WERI-Rb-1 (cell line): ENCODE measurements at regions not wholly inside any gene's neighbourhood (a gene's known extent, or its start where the extent isn't known, plus 50 kb on each side); places are given as distances from the start of the nearest gene placed in this dataset.

Source experiments
- DNase-seq: peaks from one replicate; pipeline ENCODE4 v3.0.0-alpha.2; 2020
- H3K27ac ChIP-seq: fragments of 250-450 bp; sonication (Bioruptor Pico); 2 replicates; pipeline ENCODE4 v1.5.1; 2020; ENCODE audit warnings: mild to moderate bottlenecking, moderate library complexity
- H3K27me3 ChIP-seq: fragments of 250-450 bp; sonication (Bioruptor Pico); 2 replicates; pipeline ENCODE4 v1.5.1; 2021; ENCODE audit warnings: mild to moderate bottlenecking, low read depth, moderate library complexity; ENCODE audit not compliant: insufficient read depth, severe bottlenecking
- H3K36me3 ChIP-seq: fragments of 250-450 bp; sonication (Bioruptor Pico); 2 replicates; pipeline ENCODE4 v1.5.1; 2020; ENCODE audit warnings: mild to moderate bottlenecking, moderate library complexity
- H3K4me3 ChIP-seq: 2 replicates; pipeline ENCODE4 v1.5.1; 2011; ENCODE audit warnings: low read depth, mild to moderate bottlenecking, control low read depth, low read length
- H3K9me3 ChIP-seq: fragments of 250-450 bp; sonication (Bioruptor Pico); 2 replicates; pipeline ENCODE4 v1.5.1; 2021; ENCODE audit warnings: mild to moderate bottlenecking, moderate library complexity; ENCODE audit not compliant: severe bottlenecking
- TF ChIP-seq, protein P1 (sequence below): IDR thresholded peaks from 2 replicates; pipeline ENCODE4 v1.5.1; 2011; ENCODE audit warnings: low read depth, mild to moderate bottlenecking, control low read depth, inconsistent platforms, low read length

DNA sequence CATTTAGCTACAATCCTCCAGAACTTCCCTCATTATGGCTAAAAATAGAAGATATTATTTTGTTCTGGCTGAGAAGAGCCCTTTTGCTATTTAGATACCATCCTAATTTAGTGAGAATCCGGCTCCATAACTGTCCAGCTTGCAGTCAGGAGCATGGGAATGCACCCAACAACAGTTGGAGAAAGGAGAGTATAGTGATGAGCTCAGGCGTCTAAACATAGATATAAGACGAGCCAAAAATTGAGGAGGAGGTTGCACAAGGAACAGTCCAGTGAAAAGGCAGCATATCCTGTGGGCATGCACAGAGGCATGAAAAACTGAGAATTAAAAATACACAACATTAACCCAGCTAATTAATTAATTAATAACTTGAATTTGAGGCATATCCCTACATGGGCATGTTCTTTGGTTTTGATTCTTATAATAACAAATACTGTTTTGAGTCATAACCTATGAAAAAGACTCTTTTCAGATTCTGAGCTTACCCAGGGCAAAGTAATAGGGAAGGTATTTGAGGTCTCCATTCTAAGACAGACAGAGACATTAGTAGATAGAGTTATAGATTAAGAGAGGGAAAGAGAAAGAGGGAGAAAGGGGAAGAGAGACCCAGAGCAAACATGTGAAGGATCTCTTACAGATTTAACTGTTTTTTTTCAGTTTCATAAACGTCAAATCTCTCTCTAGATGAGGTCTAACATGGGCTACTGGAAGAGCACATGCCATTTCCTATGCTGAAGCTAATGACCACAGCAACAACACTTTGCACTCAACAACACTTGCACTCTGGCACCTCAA, 311.2 kb downstream of the OSR1 start:
- Histone ChIP-seq H3K27me3 (peaks cover 44% of the 10 kb centered on the region), H3K27ac (no peak overlapping the region), H3K4me3 (no peak overlapping the region), H3K36me3 (no peaks in the 10 kb centered on the region), H3K9me3 (no peaks in the 10 kb centered on the region)
- TF ChIP-seq, protein P1, sequence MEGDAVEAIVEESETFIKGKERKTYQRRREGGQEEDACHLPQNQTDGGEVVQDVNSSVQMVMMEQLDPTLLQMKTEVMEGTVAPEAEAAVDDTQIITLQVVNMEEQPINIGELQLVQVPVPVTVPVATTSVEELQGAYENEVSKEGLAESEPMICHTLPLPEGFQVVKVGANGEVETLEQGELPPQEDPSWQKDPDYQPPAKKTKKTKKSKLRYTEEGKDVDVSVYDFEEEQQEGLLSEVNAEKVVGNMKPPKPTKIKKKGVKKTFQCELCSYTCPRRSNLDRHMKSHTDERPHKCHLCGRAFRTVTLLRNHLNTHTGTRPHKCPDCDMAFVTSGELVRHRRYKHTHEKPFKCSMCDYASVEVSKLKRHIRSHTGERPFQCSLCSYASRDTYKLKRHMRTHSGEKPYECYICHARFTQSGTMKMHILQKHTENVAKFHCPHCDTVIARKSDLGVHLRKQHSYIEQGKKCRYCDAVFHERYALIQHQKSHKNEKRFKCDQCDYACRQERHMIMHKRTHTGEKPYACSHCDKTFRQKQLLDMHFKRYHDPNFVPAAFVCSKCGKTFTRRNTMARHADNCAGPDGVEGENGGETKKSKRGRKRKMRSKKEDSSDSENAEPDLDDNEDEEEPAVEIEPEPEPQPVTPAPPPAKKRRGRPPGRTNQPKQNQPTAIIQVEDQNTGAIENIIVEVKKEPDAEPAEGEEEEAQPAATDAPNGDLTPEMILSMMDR, result no peak
- no peak for DNase-seq

DNA sequence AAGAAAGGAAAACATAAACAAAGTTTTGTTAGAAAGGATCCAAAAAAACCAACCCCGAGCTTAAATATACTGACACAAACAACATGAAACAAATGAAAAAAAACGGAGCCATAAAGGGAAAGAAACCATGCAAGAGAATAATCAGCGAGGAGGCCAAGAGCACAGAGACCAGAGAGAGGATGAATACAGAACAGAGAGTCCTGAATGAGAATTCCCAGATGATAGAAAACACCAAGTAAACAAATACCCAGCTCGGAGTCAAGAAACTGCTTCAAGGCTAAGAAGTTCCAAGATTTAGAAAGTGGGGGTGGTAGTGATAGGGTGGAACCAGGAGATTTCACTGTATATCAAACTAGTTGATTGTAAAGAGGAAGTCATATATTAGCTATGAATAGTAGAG, 313.3 kb downstream of the OSR1 start:
- Histone ChIP-seq H3K9me3 (no peaks in the 10 kb centered on the region), H3K4me3 (no peak overlapping the region)
- TF ChIP-seq, protein P1, result no peak

DNA sequence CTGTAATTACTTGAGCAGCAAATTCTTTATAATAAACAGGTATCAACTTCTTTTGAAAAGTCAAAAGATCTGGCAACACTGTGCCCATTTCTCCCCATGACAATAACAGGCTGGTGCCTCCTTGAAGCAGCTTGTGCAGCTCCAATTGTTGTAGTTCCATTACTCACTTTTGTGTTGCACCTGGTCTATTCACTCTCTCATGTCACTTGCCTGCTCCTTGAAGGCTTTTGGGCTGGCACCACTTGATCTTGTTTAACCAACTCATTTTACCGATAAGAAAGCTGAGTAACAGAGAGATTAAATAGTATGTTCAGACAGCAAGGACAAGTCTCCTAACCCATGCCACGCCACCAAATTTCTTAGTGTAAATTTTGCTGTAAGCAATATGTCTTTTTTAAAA, 314.5 kb downstream of the OSR1 start:
- Histone ChIP-seq H3K27ac (no peak overlapping the region), H3K36me3 (no peaks in the 10 kb centered on the region), H3K4me3 (no peak overlapping the region), H3K9me3 (no peaks in the 10 kb centered on the region), H3K27me3 (peaks cover 66% of the 10 kb centered on the region)
- TF ChIP-seq, protein P1, result no peak
- no peak for DNase-seq

More for the DNA sequence above, 313.3 kb downstream of the OSR1 start:
- Histone ChIP-seq H3K36me3 (no peaks in the 10 kb centered on the region), H3K27me3 (peaks cover 59% of the 10 kb centered on the region), H3K27ac (no peak overlapping the region)
- DNase-seq, result no peak

DNA sequence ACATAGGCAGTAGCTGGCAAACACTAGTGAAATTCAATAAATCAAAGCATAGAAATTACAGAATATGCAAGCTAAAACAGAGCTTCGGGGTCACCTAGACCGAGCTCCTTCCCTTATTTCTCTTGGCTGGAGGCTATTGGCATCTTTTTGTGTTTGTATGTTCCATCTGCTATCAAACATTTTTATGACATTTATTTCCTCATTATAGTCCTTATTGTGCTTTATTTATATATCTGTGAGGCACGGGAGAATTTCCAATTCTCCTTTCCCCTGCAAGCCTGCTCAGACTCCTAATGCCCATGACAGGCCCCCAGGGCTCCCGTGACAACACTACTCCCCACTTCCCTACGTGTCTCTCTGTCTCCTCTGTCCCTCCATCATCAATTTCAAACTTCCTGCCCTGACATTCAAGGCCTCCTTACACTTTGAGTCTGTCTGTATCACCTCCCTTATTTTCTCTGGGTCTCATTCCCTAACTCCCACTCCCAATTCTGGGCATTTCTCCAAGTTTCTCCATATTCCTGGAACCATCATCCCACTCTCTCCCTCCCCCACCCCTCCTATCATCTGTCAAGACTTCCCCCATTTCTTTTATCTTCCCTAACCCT, 316.9 kb downstream of the OSR1 start:
- Histone ChIP-seq H3K36me3 (no peaks in the 10 kb centered on the region), H3K4me3 (no peak overlapping the region), H3K9me3 (no peaks in the 10 kb centered on the region), H3K27me3 (peaks cover 76% of the 10 kb centered on the region), H3K27ac (no peak overlapping the region)
- TF ChIP-seq, protein P1, result no peak
- DNase-seq, result no peak

DNA sequence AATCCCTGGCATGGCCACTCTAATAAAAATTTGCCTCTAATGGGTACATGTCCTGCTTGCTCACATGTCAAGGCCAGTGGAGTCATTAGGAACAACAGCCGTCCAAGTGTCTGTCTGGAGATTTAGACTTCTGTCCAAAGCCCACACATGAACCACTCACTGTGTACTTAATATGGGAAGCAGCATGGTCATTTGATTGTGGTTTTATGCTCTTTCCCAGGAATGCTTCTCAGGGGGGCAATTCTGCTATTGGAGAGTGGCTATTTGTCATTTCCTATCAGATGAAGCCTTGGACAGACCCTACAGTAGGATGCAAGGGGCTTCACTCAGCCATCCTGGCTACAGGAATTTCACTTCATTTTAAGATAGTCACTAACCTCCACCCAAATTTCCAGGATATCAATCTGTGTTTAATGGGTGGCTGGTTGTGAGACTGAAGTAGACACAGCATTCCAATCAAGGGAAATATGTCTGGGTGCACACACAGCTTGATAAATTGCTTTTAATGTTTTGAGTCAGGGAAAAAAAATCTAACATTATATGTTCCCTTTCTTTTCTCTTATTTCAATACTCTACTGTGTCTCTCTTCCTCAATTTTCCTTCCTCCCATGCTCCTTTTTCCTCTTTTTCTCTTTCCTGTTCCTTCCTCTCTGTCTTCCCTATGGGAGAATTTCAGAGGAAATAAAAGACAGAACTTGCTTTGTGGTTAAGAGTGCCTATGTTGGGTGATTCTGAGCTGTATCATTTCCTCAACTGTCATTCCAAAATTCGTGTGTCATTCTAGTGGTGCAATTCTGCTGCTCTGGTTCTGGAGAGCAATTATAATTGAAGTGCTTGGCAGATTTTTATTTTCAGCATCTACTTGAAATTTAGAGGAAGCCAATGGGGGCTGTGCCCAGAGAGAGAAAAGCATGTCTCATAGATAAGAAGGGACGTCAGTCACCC, 320.1 kb downstream of the OSR1 start:
- peaks cover 81% of the 10 kb centered on the region for H3K27me3 ChIP-seq
- no peak overlapping the region for H3K4me3 ChIP-seq
- TF ChIP-seq, protein P1, result no peak
- H3K27ac ChIP-seq, result no peak overlapping the region
- DNase-seq, result no peak
- no peaks in the 10 kb centered on the region for H3K36me3 ChIP-seq
- no peaks in the 10 kb centered on the region for H3K9me3 ChIP-seq
